ENCODE measurements at regions not wholly inside any gene's neighbourhood (a gene's known extent, or its start where the extent isn't known, plus 50 kb on each side); places are given as distances from the start of the nearest gene placed in this dataset.

- Histone ChIP-seq H3K4me3 (no peak overlapping the region), H3K9me2 (ENCODE audit: insufficient read depth) (no peaks in the 10 kb centered on the region), H3K36me3 (ENCODE audit: insufficient read depth) (no peaks in the 10 kb centered on the region), H3F3A (replicated peaks; ENCODE audit: low read depth) (no peaks in the 10 kb centered on the region), H3K27ac (ENCODE audit: low read depth) (no peak overlapping the region), H2AFZ (no peak overlapping the region), H3K4me2 (no peak overlapping the region), H3K4me1 (ENCODE audit: insufficient read depth) (no peaks in the 10 kb centered on the region; the same call in 1 of the 2 replicates), H3K79me2 (replicated peaks; ENCODE audit: insufficient read depth) (no peaks in the 10 kb centered on the region), H4K20me1 (replicated peaks; ENCODE audit: insufficient read depth) (no peaks in the 10 kb centered on the region), H3K27me3 (ENCODE audit: insufficient read depth) (no peaks in the 10 kb centered on the region)
- H3K9me3 Mint-ChIP-seq = no peaks in the 10 kb centered on the region
- peaks cover 20% of the 10 kb centered on the region for H3K4me1 Mint-ChIP-seq
- no peak for DNase-seq (ENCODE audit: low spot score)
- no peak for TF ChIP-seq ZNF331 (CRISPR knock-in tag; IDR thresholded peaks at IDR 0.05; ENCODE audit: low read depth)
- no peak for TF ChIP-seq JUNB (IDR thresholded peaks at IDR 0.05; ENCODE audit: unreplicated experiment)
- no peak overlapping the region for H3K4me3 Mint-ChIP-seq
- H3K27ac Mint-ChIP-seq = no peak overlapping the region
- peaks cover 6% of the 10 kb centered on the region for H3K27me3 Mint-ChIP-seq (ENCODE audit: insufficient read depth, low read depth, poor library complexity)
- no peaks in the 10 kb centered on the region for H3K36me3 Mint-ChIP-seq (ENCODE audit: low read depth)
- no peak for ATAC-seq
Measured at GRCh38 chr9:126053913-126054312, 272.7 kb upstream of the MVB12B start.

DNA sequence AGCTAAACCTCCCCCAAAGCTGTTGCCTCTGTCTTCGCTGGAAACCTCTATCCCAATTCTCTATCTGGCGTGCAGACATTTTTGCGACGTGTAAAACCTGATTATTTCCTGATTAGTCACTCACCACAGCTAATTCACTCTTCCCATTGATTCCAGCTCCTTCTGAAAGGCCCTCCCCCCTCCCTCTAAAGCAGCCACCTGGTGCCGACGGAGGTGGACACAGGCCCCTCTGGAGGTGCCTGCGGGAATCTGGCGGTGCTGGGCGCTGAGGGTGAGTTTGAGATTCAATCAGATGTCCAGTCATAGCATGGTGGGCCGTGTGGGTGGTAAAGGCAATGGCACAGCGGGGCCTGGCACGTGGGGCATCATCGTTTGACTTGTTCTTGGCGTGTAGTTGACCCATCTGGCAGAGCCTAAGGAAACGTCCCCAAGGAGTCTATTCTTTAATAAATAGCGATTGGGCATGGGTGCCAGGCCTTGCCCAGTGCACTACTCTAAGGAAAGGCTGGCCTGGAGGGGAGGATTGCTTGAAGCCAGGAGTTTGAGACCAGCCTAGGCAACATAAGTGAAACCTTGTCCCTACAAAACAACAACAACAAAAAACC, 271.1 kb upstream of the MVB12B start:
- Histone ChIP-seq H3K27ac (ENCODE audit: low read depth) (no peak overlapping the region), H3K4me2 (no peak overlapping the region), H3K36me3 (ENCODE audit: insufficient read depth) (no peaks in the 10 kb centered on the region), H2AFZ (no peak overlapping the region), H3K4me1 (ENCODE audit: insufficient read depth) (no peaks in the 10 kb centered on the region; the same call in 1 of the 2 replicates), H3K4me3 (no peak overlapping the region), H3K27me3 (ENCODE audit: insufficient read depth) (no peaks in the 10 kb centered on the region), H4K20me1 (replicated peaks; ENCODE audit: insufficient read depth) (no peaks in the 10 kb centered on the region), H3K9me2 (ENCODE audit: insufficient read depth) (no peaks in the 10 kb centered on the region), H3K79me2 (replicated peaks; ENCODE audit: insufficient read depth) (no peaks in the 10 kb centered on the region), H3F3A (replicated peaks; ENCODE audit: low read depth) (no peaks in the 10 kb centered on the region)
- no peak for TF ChIP-seq CREB1 (CRISPR knock-in tag; IDR thresholded peaks at IDR 0.05; ENCODE audit: low read depth)
- TF ChIP-seq JUNB (IDR thresholded peaks at IDR 0.05; ENCODE audit: unreplicated experiment) = no peak
- TF ChIP-seq ZNF462 (CRISPR knock-in tag; IDR thresholded peaks at IDR 0.05) = no peak
- TF ChIP-seq POLR2AphosphoS5 (IDR thresholded peaks at IDR 0.05; ENCODE audit: low read depth) = no peak
- TF ChIP-seq, protein P1, sequence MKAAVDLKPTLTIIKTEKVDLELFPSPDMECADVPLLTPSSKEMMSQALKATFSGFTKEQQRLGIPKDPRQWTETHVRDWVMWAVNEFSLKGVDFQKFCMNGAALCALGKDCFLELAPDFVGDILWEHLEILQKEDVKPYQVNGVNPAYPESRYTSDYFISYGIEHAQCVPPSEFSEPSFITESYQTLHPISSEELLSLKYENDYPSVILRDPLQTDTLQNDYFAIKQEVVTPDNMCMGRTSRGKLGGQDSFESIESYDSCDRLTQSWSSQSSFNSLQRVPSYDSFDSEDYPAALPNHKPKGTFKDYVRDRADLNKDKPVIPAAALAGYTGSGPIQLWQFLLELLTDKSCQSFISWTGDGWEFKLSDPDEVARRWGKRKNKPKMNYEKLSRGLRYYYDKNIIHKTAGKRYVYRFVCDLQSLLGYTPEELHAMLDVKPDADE (IDR thresholded peaks at IDR 0.05) = no peak
- TF ChIP-seq ZNF331 (CRISPR knock-in tag; IDR thresholded peaks at IDR 0.05; ENCODE audit: low read depth) = no peak
- Mint-ChIP-seq H3K9me3 (no peaks in the 10 kb centered on the region), H3K27ac (no peak overlapping the region), H3K4me1 (peaks cover 27% of the 10 kb centered on the region), H3K27me3 (ENCODE audit: insufficient read depth, low read depth, poor library complexity) (peaks cover 7% of the 10 kb centered on the region), H3K36me3 (ENCODE audit: low read depth) (no peaks in the 10 kb centered on the region), H3K4me3 (no peak overlapping the region)
- ATAC-seq (no peak), DNase-seq (ENCODE audit: low spot score) (no peak)

Data from GM23338 (cell line).